ENCODE measurements at regions not wholly inside any gene's neighbourhood (a gene's known extent, or its start where the extent isn't known, plus 50 kb on each side); places are given as distances from the start of the nearest gene placed in this dataset.

DNA sequence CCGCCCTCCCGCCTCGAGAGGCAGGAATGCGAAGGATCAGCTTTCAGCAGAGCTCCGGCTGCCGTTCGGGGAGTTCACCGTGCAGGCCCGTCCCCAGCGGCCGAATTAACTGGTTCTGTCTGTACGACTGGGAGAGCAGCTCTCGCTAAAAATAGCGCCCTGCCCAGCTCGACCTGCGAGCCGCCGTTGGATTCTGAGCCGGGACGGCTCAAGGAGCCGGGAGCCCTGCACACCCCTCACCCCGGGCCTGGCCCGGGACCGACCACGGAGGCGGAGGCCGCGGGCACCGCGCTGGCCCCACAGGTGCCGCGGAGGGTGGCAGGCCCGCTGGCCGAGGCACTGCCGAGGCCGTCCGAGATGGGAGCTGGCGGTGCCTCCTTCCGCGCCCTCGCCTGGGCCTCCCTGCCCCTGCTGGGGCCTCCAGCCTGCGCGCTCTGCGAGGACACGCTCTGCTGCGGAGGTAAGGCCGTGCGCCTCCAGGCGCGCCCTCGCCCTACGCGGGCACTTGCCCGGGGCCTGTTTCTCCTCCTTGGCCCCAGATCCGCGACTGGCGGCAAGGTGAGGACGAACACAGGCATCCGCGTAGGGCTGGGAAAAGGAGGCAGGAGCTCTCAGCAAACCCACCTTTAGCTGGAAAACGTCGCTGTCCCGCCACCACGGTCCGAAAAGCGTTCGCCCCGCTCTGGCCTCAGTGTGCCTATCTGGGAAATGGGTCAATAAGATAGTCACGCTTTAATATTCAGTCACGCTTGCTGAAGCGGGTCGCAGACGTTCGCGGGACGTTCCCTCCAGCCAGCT lies 53.1 kb upstream of the DAB2IP start:
- Mint-ChIP-seq H3K36me3 (peaks cover 2 to 11% (median 3%) of the 10 kb centered on the region in 3 donors), H3K9me3 (peaks cover 6 to 27% (median 9%) of the 10 kb centered on the region in 9 donors), H3K4me3 (peak overlapping the region in 1 of 10 donors; percentile 33), H3K27ac (no peak overlapping the region), H3K27me3 (peaks cover 36 to 74% (median 58%) of the 10 kb centered on the region in 5 donors), H3K4me1 (peaks cover 0 to 11% (median 3%) of the 10 kb centered on the region in 4 donors)
- DNase-seq (no peak), ATAC-seq (no peak)
- POLR2A ChIA-PET, result no interaction called here

DNA sequence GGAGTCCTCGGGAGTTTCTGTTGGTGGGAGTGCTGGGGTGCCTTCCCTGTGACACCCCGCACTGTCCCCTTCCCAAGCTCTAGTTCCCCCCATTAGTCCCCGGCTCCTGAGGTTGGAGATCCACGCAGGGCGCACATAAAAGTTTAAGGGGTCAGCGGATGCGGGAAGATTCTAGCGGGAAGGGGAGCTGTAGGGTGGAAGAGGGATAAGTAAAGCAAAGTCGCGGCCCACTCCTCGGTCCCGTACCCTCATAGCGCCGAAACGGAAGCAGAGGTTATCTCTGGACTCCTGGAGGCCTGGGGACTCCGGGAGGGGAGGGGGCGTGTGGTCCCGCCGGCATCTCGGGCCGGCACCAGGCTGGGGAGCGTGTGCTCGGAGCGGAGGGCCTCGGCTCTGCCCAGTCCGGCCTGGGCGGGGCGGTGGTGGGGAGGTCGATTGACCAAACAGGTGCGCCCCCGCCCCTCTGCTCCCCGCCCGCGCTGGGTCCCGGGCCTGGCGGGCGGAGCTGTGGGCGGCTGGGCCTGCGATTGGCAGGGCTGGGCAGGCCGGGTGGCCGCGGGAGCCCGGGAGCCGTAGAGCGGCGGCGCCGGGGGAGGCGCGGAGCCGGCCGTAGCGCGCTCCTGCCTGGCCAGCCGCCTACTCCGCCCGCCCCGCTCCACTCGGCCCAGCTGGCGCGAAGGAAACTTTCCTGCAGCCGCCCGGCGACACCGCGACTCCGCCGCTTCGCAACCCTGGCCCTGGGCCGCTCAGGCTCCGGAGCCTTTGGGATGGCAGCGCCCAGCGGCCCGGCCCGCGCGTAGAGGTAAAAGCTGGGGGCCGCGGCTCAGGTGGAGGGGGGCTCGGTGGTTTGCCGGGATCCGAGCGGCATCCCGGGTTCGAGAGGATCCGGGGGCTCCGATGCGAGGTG lies 52.2 kb upstream of the DAB2IP start:
- no peak for ATAC-seq
- H3K4me1 Mint-ChIP-seq, result peaks cover 0 to 11% (median 4%) of the 10 kb centered on the region in 4 donors
- H3K4me3 Mint-ChIP-seq, result peak overlapping the region in 1 of 10 donors; percentile 33
- H3K9me3 Mint-ChIP-seq, result peaks cover 6 to 25% (median 9%) of the 10 kb centered on the region in 9 donors
- no peak overlapping the region for H3K27ac Mint-ChIP-seq
- H3K36me3 Mint-ChIP-seq, result peaks cover 2 to 11% (median 3%) of the 10 kb centered on the region in 3 donors
- POLR2A ChIA-PET, result no interaction called here
- no peak for DNase-seq
- peaks cover 41 to 75% (median 60%) of the 10 kb centered on the region in 5 donors for H3K27me3 Mint-ChIP-seq

DNA sequence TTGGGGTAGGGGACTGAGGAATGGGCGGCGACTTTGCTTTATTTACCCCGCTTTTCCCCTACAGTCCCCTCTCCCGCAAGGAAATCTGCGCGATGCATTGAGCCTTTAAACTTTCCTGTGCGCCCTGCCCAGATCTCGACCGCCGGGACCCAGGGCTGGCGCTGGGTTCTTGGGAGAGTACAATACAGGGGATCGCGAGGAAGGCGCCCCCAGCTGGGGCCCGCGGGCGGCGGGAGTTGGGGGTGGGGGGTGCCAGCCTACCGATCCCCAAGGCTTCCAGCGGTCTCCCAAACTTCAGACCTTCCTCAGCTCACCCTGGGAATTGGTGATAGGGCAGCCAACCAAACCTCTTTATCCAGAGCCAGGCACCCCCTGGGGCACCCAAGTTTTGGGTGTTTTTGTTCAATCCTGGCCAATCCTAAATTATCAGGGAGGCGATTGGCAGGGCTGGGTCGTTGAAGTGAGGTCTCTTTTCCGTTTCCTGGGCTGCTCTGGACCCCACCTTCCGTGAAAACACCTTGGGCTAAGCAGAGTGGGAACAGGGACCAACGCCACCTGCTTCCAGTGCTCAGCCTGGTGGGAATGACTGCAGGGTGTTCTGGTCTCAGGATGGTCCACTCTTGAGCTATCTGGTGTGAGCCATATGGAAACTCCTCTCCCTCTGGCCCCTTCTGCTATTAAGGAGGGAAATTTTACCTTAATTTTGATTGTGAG lies 51.4 kb upstream of the DAB2IP start:
- Mint-ChIP-seq H3K9me3 (peaks cover 6 to 25% (median 7%) of the 10 kb centered on the region in 9 donors), H3K4me1 (peaks cover 0 to 11% (median 7%) of the 10 kb centered on the region in 4 donors), H3K36me3 (peaks cover 2 to 11% (median 3%) of the 10 kb centered on the region in 3 donors), H3K4me3 (peak overlapping the region in 3 of 10 donors; percentile 23 to 36 (median 31)), H3K27ac (no peak overlapping the region), H3K27me3 (peaks cover 46 to 75% (median 62%) of the 10 kb centered on the region in 5 donors)
- ATAC-seq (no peak), DNase-seq (no peak)
- POLR2A ChIA-PET, result no interaction called here

DNA sequence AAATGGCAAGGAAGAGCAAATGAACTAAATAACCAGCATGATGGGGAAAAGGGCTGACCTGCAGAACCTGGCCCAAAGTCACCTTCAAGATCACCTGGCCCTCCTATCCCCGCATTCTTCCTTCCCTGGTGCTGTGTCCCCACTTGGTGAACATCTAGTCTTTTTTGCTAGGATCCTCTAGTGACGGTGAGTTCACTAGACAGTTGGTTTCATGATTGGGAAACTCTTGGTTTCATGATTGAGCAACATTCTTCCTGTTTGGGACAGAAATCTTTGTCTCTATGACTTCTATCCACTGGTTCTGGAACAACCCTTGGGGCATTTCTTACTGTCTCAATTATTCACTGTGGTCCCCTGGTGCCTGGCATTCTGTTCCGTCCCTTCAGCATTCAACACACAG lies 50.2 kb upstream of the DAB2IP start:
- Mint-ChIP-seq H3K27me3 (peaks cover 46 to 73% (median 58%) of the 10 kb centered on the region in 5 donors), H3K27ac (peak overlapping the region in 1 of 10 donors; percentile 21), H3K9me3 (peaks cover 6 to 20% (median 7%) of the 10 kb centered on the region in 9 donors), H3K36me3 (peaks cover 2 to 11% (median 3%) of the 10 kb centered on the region in 3 donors), H3K4me1 (peaks cover 0 to 11% (median 7%) of the 10 kb centered on the region in 4 donors), H3K4me3 (peak overlapping the region in 1 of 10 donors; percentile 48)
- no peak for ATAC-seq
- POLR2A ChIA-PET, result no interaction called here
- DNase-seq, result no peak

Measured in naive thymus-derived CD8-positive, alpha-beta T cell (primary cell).